ENCODE measurements at regions not wholly inside any gene's neighbourhood (a gene's known extent, or its start where the extent isn't known, plus 50 kb on each side); places are given as distances from the start of the nearest gene placed in this dataset.

GRCh38 chr18:45325778-45326177 is 289.5 kb upstream of the SLC14A2 start:
- TF ChIP-seq, protein P1, sequence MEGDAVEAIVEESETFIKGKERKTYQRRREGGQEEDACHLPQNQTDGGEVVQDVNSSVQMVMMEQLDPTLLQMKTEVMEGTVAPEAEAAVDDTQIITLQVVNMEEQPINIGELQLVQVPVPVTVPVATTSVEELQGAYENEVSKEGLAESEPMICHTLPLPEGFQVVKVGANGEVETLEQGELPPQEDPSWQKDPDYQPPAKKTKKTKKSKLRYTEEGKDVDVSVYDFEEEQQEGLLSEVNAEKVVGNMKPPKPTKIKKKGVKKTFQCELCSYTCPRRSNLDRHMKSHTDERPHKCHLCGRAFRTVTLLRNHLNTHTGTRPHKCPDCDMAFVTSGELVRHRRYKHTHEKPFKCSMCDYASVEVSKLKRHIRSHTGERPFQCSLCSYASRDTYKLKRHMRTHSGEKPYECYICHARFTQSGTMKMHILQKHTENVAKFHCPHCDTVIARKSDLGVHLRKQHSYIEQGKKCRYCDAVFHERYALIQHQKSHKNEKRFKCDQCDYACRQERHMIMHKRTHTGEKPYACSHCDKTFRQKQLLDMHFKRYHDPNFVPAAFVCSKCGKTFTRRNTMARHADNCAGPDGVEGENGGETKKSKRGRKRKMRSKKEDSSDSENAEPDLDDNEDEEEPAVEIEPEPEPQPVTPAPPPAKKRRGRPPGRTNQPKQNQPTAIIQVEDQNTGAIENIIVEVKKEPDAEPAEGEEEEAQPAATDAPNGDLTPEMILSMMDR (IDR thresholded peaks at IDR 0.05), result no peak
- TF ChIP-seq POLR2AphosphoS5 (IDR thresholded peaks at IDR 0.05) (no peak), POLR2A (IDR thresholded peaks at IDR 0.05) (no peak)
